Natural killer cell (primary cell): ENCODE measurements at regions not wholly inside any gene's neighbourhood (a gene's known extent, or its start where the extent isn't known, plus 50 kb on each side); places are given as distances from the start of the nearest gene placed in this dataset.

Experiments used
- ATAC-seq, 3 donors: fragments of 150-1000 bp in 2 of 3; fragments of 200-7000 bp in 1 of 3; cut with Tn5 transposase; 1 replicate in 1 of 3; 2 replicates in 2 of 3; pipeline ENCODE4 v1.10.0; 2021; ENCODE audit warnings: mild to moderate bottlenecking in 2 of 3, moderate library complexity in 2 of 3
- DNase-seq, 2 donors: peaks; one replicate each; pipeline versions ENCODE4 v3.0.0 to v3.0.0-alpha.2; 2013 to 2021; ENCODE audit warnings: mixed read lengths in 1 of 2
- H3K27ac ChIP-seq: one replicate; pipeline ENCODE4 v1.5.1; 2013; ENCODE audit warnings: mild to moderate bottlenecking, low read length
- H3K27me3 ChIP-seq: one replicate; pipeline ENCODE4 v1.6.1; 2013; ENCODE audit warnings: low read length; ENCODE audit not compliant: control insufficient read depth, insufficient read depth
- H3K36me3 ChIP-seq: one replicate; pipeline ENCODE4 v1.6.1; 2013; ENCODE audit warnings: low read length; ENCODE audit not compliant: control insufficient read depth, insufficient read depth
- H3K4me1 ChIP-seq: one replicate; pipeline ENCODE4 v1.6.1; 2013; ENCODE audit warnings: low read length; ENCODE audit not compliant: control insufficient read depth, insufficient read depth
- H3K4me3 ChIP-seq: one replicate; pipeline ENCODE4 v1.5.1; 2013; ENCODE audit warnings: low read length
- H3K9me3 ChIP-seq: one replicate; pipeline ENCODE4 v1.6.1; 2013; ENCODE audit warnings: low read length; ENCODE audit not compliant: control insufficient read depth, insufficient read depth
- H3K27ac Mint-ChIP-seq, 2 donors: one replicate each; pipeline ENCODE4 v1.8.0; 2022; ENCODE audit warnings: mild to moderate bottlenecking in 2 of 2, mixed read lengths in 2 of 2, moderate library complexity in 1 of 2
- H3K27me3 Mint-ChIP-seq, 2 donors: one replicate each; pipeline ENCODE4 v1.8.0; 2022; ENCODE audit warnings: low read depth in 2 of 2, mixed read lengths in 2 of 2
- H3K36me3 Mint-ChIP-seq: one replicate; pipeline ENCODE4 v1.8.0; 2022; ENCODE audit warnings: mixed read lengths
- H3K4me1 Mint-ChIP-seq, 2 donors: one replicate each; pipeline ENCODE4 v1.8.0; 2022; ENCODE audit warnings: mixed read lengths in 2 of 2
- H3K4me3 Mint-ChIP-seq: one replicate; pipeline ENCODE4 v1.8.0; 2022; ENCODE audit warnings: mild to moderate bottlenecking, moderate library complexity, mixed read lengths
- H3K9me3 Mint-ChIP-seq, 2 donors: one replicate each; pipeline ENCODE4 v1.8.0; 2022; ENCODE audit warnings: mixed read lengths in 2 of 2
- CTCF ChIP-seq: fragments of 200-600 bp; IDR thresholded peaks from one replicate; pipeline ENCODE4 v1.8.0; 2022; ENCODE audit warnings: antibody characterized with exemption
- WGBS: methylation state at CpG from one replicate; pipeline ENCODE4 v1.1.7; 2013; ENCODE audit warnings: missing lambda C conversion rate; ENCODE audit not compliant: insufficient coverage; 5-methylcytosine and 5-hydroxymethylcytosine counted together
- intact Hi-C: fragments of 100-400 bp; cut with micrococcal nuclease; formaldehyde crosslinking; loops from one replicate; pipeline ENCODE4 v1.14.2; 2022

GRCh38 chr16:76670125-76670857 lies 393.1 kb downstream of the CNTNAP4 start:
- H3K9me3 Mint-ChIP-seq = peaks cover 0 to 5% of the 10 kb centered on the region in 2 donors
- H3K27ac Mint-ChIP-seq = no peak overlapping the region
- no peaks in the 10 kb centered on the region for H3K27me3 Mint-ChIP-seq
- Histone ChIP-seq H3K9me3 (no peaks in the 10 kb centered on the region), H3K27me3 (no peaks in the 10 kb centered on the region), H3K4me3 (no peak overlapping the region), H3K27ac (no peak overlapping the region), H3K36me3 (no peaks in the 10 kb centered on the region), H3K4me1 (no peaks in the 10 kb centered on the region)
- no peaks in the 10 kb centered on the region for H3K36me3 Mint-ChIP-seq
- H3K4me1 Mint-ChIP-seq = no peaks in the 10 kb centered on the region
- ATAC-seq (no peak), DNase-seq (no peak)
- no peak overlapping the region for H3K4me3 Mint-ChIP-seq
- TF ChIP-seq CTCF = no peak
- 78% methylated on average over 3 of the region's 5 CpGs for WGBS
- intact Hi-C loops = loop anchor here (10.0 kb wide), 1 partner anchor 55 kb away; no protein-coding TSS in a partner anchor

GRCh38 chr16:76676356-76676755 lies 399.2 kb downstream of the CNTNAP4 start:
- no peak for TF ChIP-seq CTCF
- no peaks in the 10 kb centered on the region for H3K27me3 ChIP-seq
- DNase-seq (no peak), ATAC-seq (no peak)
- no peak overlapping the region for H3K27ac ChIP-seq
- Mint-ChIP-seq H3K4me3 (no peak overlapping the region), H3K9me3 (peaks cover 4 to 7% of the 10 kb centered on the region in 2 donors), H3K27me3 (no peaks in the 10 kb centered on the region), H3K27ac (no peak overlapping the region), H3K36me3 (no peaks in the 10 kb centered on the region), H3K4me1 (no peaks in the 10 kb centered on the region)
- no peaks in the 10 kb centered on the region for H3K36me3 ChIP-seq
- 68% methylated on average over 1 of the region's 1 CpG for WGBS
- intact Hi-C loops = loop anchor here (10.0 kb wide), 1 partner anchor 62 kb away; no protein-coding TSS in a partner anchor
- no peaks in the 10 kb centered on the region for H3K4me1 ChIP-seq
- H3K4me3 ChIP-seq = no peak overlapping the region
- H3K9me3 ChIP-seq = peaks cover 3% of the 10 kb centered on the region

GRCh38 chr16:76681296-76681695 lies 404.1 kb downstream of the CNTNAP4 start:
- Mint-ChIP-seq H3K27ac (no peak overlapping the region), H3K4me3 (no peak overlapping the region), H3K27me3 (no peaks in the 10 kb centered on the region), H3K9me3 (peaks cover 6 to 12% of the 10 kb centered on the region in 2 donors), H3K4me1 (no peaks in the 10 kb centered on the region), H3K36me3 (peaks cover 5% of the 10 kb centered on the region)
- DNase-seq = no peak
- no peak for TF ChIP-seq CTCF
- intact Hi-C loops = no loop called here
- Histone ChIP-seq H3K27me3 (no peaks in the 10 kb centered on the region), H3K4me3 (no peak overlapping the region), H3K36me3 (no peaks in the 10 kb centered on the region), H3K4me1 (no peaks in the 10 kb centered on the region), H3K27ac (no peak overlapping the region), H3K9me3 (peaks cover 1% of the 10 kb centered on the region)
- no peak for ATAC-seq
- WGBS = 85% methylated on average over 2 of the region's 4 CpGs

GRCh38 chr16:76683051-76683450 lies 405.9 kb downstream of the CNTNAP4 start:
- no peak for DNase-seq
- H3K9me3 Mint-ChIP-seq = peaks cover 11 to 13% of the 10 kb centered on the region in 2 donors
- H3K4me1 Mint-ChIP-seq = no peaks in the 10 kb centered on the region
- Histone ChIP-seq H3K4me3 (no peak overlapping the region), H3K9me3 (no peaks in the 10 kb centered on the region), H3K4me1 (no peaks in the 10 kb centered on the region), H3K27ac (no peak overlapping the region), H3K36me3 (no peaks in the 10 kb centered on the region), H3K27me3 (no peaks in the 10 kb centered on the region)
- H3K27me3 Mint-ChIP-seq = no peaks in the 10 kb centered on the region
- intact Hi-C loops = no loop called here
- no peak overlapping the region for H3K27ac Mint-ChIP-seq
- ATAC-seq = no peak
- WGBS = 56% methylated on average over 1 of the region's 4 CpGs
- TF ChIP-seq CTCF = no peak
- H3K36me3 Mint-ChIP-seq = peaks cover 5% of the 10 kb centered on the region
- H3K4me3 Mint-ChIP-seq = no peak overlapping the region
